ENCODE measurements at regions not wholly inside any gene's neighbourhood (a gene's known extent, or its start where the extent isn't known, plus 50 kb on each side); places are given as distances from the start of the nearest gene placed in this dataset.
"Not testable (repeated sequence)": the region's sequence is repeated elsewhere in the genome, so short reads cannot be mapped to it uniquely, and the experiment has no call there.

GRCh38 chr7:50251765-50252164 is 52.8 kb upstream of the IKZF1 start:
- no peak for DNase-seq

DNA sequence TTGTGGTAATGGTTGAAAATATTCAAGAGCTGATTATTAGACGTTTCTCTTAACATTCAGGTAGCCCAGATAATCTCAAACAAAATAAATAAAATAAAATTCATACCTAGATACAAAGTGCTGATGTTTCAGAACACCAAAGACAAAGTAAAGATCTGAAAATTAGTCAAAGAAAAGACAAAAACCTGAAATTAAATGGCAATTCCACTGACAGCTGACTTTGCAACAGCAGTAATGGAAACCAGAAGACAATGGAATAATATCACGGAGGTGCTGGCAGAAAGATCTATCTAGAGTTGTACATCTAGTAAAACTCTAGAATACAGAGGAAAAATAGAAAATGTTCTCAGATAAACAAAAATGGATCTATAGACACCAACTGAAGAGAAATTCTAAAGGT is 58.0 kb upstream of the IKZF1 start:
- no peak for DNase-seq

- DNase-seq, result not testable (repeated sequence)
These were observed 62.4 kb upstream of the IKZF1 start for GRCh38 chr7:50242111-50242510.

GRCh38 chr7:50240699-50241098 is 63.8 kb upstream of the IKZF1 start:
- not testable (repeated sequence) for DNase-seq

- peak in 1 of 2 experiments; percentile 6 for DNase-seq
These were observed 74.6 kb upstream of the IKZF1 start for GRCh38 chr7:50229964-50230363.

- no peak for DNase-seq
These were observed 76.4 kb upstream of the IKZF1 start for GRCh38 chr7:50228148-50228547.

DNA sequence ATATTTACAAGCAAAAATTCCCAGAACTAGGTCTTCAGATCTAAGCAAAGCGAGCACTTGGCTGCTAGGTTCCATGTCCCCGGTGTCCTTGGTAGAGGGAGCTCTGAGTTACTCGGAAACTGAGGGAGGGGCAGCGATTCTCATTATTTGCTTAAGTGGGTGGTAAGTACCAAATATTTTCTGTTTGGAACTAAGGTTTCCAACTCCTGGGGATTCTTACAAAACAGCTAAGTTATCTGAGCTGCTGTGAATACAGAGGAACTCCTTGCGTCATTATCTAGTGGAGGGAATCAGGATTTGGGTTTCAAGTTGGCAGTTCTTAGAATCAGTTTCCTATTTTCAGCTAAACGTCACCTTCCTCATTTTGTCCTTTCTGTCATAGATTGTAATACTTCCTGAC is 76.8 kb upstream of the IKZF1 start:
- no peak for DNase-seq

GRCh38 chr7:50226669-50227068 is 77.8 kb upstream of the IKZF1 start:
- DNase-seq, result no peak

- DNase-seq, result no peak
These were observed 78.4 kb upstream of the IKZF1 start for GRCh38 chr7:50226145-50226544.

DNA sequence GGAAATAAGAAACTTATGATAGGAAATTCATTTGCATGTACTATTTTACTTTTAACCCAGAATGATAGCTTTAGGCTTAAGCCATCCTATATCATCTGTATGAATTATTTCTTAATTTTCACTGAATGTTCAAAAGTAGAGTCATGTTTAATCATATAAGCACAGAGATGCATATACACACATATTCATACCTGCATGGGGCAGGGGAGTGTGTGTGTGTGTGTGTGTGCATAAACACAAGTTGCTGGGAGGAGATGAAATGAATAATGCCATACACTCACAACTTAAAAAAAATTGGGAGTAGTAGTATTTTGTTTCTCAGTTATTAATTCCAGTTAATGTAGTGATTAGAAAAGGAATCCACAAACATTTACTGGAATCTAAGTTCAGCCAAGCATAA is 83.1 kb upstream of the IKZF1 start:
- DNase-seq, result no peak

- DNase-seq, result no peak
These were observed 83.5 kb upstream of the IKZF1 start for GRCh38 chr7:50221028-50221427.

DNA sequence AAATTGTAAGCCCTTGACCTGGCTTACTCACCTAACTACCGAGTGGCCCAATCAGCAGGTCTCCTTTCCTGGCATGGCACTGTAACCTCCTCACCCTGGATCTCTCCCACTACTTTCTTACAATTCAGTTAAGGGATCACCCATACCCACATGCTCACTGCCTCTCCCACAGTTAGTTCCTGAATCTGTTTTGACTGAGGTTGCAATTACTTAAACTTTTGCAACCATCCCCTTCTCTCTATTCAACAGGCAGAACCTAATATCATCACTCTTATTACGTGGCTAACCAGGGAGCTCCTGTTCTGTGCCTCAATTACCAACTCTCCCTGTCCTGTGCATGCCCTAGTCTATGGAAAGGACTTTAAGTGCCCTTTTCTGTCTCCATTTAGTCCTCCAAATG is 84.2 kb upstream of the IKZF1 start:
- no peak for DNase-seq

DNA sequence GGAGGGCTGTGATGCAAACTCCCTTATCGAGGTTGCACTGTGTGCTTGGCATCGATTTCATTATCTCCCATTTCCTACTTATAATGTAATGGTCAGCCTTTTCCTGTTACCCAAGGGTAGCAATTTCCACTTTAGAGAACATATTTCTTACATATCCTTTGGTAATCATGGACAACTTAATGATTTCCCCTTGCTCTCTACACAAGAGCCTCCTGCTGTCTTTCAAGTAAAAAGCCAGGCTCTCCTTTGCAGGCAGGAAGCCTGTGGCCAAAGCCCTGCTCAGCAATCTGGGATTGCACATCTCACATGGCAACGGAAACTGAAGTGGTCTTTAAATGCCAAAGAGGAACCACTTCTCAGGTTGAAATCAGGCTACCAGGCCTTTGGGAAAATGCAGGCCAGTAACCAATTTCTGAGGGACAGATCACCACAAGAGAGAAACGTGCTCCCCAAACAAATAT is 86.7 kb upstream of the IKZF1 start:
- no peak for DNase-seq

GRCh38 chr7:50217401-50217800 is 87.1 kb upstream of the IKZF1 start:
- no peak for DNase-seq

- DNase-seq, result no peak
These were observed 87.9 kb upstream of the IKZF1 start for GRCh38 chr7:50216626-50217025.

DNA sequence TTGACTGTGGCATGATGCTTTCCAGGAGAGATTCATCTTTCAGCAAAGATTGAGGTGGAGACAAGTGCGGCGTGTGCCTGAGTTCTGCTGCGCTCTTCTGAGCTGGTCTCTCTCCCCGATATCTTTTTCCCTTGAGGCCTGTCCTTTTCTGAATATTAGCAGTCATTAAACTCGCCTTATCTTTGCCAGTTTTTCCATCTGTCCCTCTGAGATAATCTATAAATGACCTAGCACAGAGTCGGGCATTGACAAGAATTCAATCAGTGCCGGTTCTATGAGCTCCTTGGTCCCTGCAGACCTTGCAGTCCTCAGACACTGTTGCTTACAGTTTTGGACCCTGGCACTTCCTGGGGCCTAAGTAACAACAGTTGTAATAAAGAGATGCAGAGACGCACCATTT is 89.7 kb upstream of the IKZF1 start:
- no peak for DNase-seq

- DNase-seq, result no peak
These were observed 90.3 kb upstream of the IKZF1 start for GRCh38 chr7:50214126-50214670.

- no peak for DNase-seq
These were observed 90.9 kb upstream of the IKZF1 start for GRCh38 chr7:50213622-50214017.

- no peak for DNase-seq
These were observed 91.6 kb upstream of the IKZF1 start for GRCh38 chr7:50212666-50213621.

GRCh38 chr7:50212016-50212325 is 92.5 kb upstream of the IKZF1 start:
- DNase-seq, result peak in 1 of 2 experiments; percentile 62

GRCh38 chr7:50211130-50212015 is 93.1 kb upstream of the IKZF1 start:
- DNase-seq, result peak in 1 of 2 experiments; percentile 62

DNA sequence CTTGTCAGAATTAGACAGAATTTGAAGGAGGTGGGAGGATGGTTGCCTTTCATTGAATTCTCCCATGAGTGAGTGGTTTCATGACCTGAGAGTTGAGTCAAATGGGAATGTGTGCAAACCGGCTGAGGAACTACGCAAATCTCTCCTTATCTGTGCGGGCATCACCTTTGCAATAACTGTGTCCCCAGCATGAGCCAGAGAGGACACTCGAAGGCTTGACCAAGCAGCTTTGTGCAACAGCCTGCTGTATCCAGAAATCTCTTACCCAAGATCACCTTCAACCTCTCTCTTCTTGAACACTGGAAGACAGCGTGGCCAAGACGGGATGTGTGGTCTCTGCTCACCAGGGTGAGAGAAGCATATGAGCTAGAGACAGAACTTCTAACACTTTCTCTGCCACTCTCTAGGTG is 93.8 kb upstream of the IKZF1 start:
- DNase-seq, result no peak

GRCh38 chr7:50209461-50210135 is 94.9 kb upstream of the IKZF1 start:
- DNase-seq, result no peak

Measured in NCI-H2081 (cell line).